ENCODE measurements at regions not wholly inside any gene's neighbourhood (a gene's known extent, or its start where the extent isn't known, plus 50 kb on each side); places are given as distances from the start of the nearest gene placed in this dataset.

DNA sequence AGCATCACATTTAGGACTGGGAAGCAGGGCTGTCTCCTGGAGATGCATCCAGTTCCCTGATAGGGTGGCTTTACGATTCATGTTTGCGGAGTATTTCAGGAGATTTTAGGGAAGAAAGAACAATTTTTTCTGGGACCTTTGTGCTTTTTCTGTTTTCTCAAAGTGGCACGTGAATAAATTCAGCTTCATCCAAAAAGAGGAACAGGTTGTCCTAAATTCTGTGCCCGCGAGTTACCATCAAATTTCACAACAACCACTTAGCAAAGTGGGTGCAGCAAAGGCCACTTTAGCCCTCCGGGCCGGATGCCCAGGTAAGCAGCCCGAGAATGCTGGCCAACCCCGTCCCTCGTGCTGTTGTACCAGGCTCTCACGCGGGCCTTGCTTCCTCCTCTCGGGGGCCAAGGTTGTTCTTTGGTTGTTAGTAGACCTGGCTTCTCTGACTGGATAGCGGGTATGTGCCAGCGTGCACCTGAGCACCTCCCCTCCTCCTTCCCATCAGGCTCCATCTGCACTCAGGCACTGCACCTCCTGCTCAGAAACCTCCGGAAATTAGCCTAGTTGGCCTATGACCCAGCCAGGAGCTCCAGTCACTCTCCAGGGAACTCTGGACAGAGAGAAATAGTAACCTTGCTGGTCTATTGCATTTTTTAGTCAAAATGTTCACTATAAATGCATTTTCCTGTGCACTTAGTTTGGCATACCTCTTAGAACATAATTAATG, 83.0 kb downstream of the CMPK2 start:
- DNase-seq (ENCODE audit: low spot score) = no peak

DNA sequence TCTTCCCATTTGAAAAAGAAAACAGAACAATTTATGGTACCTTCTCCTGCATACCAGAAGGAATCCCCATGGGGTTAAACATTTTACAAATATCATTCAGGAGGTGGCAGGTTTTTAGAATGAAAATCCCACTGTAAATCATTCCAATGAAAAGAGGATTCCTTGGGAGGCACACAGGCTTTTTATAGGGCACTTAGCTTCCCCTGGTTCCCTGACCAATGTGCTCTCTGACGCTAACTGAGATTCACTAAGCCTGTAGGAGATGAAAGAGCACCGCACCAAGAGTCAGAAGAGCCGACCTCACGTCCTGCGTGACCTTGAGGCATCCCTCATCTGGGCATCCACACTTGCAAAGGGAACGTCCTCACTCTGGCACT, 82.5 kb downstream of the CMPK2 start:
- no peak for DNase-seq (ENCODE audit: low spot score)

DNA sequence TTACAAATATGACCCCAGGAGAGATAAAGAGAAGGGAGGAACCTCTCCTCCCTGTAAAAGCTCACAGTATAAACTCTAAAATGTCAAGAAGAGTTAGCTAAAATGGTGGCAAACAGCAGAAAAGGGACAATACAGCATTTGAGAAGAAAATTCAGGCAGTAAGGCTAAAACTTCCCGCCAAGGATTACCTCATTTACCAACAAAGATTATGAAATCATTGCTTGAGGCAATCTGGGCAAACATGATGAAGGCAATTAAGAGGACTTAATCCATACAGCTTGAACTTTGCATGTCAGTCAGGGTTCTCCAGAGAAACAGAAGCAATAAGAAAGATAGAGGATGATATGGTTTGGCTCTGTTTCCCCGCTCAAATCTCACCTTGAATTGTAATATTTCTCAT, 81.4 kb downstream of the CMPK2 start:
- DNase-seq (ENCODE audit: low spot score) = no peak

DNA sequence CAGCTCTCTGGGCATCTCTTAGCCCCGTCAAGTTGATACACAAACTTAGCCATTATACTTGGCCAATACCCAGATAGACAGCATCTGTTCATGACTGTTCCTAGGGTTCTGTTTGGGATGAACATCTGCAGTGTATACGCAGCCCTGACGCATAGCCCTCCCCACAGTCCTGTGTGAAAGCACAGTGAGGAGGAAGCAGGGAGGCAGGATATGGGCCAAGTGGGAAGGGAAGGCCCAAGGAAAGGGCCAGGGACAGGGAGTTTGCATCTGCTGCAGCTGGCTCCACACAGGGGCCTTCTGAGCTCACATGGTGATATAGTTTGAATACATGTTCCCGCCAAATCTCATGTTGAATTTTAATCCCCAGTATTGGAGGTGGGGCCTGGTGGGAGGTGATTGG, 80.2 kb downstream of the CMPK2 start:
- no peak for DNase-seq (ENCODE audit: low spot score)

DNA sequence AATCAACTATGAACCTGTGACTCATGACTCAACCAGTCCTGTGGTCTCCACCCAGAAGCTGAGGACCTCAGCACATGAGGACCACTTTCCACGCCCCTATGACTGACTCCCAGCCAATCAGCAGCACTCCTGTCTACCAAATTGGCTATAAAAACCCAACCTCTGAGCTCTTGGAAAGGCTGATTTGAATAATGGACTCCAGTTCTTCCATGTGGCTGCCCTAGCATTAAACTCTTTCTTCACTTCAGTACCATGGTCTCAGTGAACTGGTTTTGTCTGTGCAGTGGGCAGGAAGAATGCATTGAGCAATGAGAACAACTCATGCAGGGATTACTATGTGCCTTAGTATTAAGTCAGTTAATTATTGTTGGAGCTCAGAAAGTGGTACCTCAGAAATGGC, 78.3 kb downstream of the CMPK2 start:
- no peak for DNase-seq (ENCODE audit: low spot score)

DNA sequence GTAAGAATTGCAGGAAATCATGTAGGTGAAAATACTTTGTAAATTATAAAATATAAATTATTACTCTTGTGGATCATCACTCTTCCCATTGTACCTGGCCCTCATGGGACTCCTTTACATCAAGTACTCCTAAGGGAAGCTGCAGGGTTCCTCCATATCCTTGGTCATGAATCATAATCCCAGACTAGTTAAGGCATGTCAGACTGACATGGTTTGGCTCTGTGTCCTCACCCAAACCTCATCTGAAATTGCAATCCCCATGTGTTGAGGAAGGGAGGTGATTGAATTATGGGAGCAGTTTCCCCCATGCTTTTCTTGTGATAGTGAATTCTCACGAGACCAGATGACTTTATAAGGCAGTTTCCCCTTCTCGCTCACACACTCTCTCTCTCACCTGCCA, 77.1 kb downstream of the CMPK2 start:
- no peak for DNase-seq (ENCODE audit: low spot score)

DNA sequence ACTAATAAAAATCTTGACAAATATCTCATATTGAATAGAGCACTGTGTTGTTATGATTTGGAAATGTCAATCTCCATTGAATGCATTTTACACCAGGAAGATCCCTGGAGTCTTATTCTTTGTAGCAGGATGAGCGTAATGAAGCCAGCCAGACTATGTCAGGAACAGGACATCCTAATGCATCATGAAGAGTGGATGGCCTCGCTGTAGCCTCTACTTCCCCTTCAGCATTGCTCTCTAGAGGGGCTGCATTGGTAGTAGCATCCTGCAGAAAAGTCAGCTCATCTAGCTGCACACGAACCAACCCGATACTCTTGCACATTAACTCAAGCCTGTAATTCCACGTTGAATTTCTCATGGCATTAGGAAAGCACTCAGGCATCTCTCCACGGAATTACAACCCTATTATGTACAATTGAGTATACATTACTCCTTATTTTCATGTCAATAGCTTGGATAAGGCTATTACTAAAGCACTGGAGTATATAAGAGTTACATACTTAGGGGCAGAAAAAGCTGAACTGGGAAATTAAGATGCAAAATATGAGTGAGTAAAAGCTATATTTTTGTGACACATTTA, 76.1 kb downstream of the CMPK2 start:
- DNase-seq (ENCODE audit: low spot score) = no peak

DNA sequence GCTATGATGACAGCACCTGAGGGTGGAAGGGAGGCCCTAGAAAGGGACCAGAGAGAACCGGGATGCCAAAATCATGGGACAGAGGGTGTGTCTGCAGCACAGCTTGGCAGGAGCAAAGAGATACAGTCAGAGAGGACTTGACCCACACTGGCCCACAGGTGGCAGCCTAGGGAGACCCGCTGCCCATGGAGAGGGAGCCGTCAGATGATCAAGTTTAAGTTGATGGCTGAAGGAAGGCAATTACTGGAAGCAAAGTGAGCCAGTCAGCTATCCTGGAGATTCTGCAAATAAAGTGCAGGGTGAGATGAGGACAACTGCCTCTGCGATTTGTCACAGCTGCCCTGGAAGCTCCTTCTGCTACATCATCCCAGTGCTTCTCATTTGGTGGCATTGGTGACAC, 74.0 kb downstream of the CMPK2 start:
- DNase-seq (ENCODE audit: low spot score) = no peak

DNA sequence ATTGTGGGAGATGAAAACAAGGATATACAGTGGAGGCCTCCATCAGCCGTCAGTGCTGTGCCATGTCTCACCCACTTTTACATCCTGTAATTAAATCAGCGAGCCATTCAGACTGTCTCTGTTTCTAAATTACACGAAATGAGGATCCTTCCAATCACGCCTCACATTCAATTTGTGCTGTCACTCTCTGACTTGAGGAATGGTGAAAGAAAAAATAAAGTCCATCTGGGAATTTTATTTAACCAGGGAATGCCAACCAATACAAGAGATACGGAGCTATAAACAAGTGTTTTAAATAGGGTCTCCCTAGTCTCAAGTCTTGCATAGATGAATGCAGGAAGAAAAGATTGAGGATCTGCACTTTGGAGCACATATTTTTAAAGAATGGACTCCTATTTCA, 72.8 kb downstream of the CMPK2 start:
- DNase-seq (ENCODE audit: low spot score) = no peak

DNA sequence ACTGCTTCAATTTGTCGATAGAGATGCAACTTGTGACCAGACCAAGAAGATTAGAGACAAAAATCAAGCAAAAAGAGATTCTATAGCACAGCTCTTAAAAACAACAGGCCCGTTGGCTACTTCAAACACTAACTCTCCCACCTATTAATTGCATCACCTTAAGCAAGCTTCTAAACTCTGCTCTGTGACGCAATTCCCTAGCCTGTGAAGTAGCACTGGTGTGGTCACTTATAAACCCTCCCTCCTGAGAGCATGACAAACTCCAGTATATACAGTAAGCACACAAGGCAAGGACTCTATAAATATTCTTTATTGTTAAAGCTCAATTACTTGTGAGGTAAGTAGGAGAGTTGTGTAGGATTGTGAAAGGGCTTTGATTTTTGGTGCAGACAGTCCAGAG, 72.3 kb downstream of the CMPK2 start:
- DNase-seq (ENCODE audit: low spot score) = no peak

DNA sequence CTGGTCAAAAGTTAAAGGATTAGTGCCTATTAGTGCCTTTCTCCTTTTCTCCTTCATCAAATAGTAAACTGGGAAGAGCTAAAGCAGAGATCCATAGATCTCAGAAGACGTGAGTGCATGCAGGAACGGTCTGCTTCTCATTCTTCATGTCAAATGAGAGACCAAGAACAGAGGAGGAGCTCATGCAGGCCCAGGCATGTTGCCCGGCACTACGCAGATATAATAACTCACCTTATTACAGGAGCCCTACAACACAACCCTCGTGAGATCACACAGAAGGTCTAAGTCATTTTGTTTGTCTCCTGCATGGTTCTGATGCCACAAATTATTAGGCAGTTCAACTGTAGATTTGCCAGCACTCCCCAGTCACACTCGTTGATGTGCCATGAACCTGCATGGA, 71.8 kb downstream of the CMPK2 start:
- DNase-seq (ENCODE audit: low spot score) = no peak

DNA sequence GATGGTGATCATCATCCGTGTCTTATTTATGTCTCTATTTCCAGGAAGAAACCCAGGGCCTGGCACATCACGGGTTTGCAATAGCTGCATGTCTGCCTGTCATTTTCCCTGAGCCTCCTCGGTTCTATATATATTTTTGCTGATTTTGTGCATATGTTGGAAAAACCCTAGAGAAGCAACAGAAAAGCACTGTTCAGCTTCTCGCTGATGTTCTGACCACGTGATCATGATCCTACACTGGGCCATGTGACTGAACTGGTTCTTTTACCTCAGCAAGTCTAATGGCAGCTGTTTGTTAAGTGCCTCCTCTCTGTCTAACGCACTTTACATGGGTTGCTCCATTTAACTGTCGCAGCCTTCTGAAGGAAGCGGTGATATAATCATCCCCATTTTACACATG, 71.3 kb downstream of the CMPK2 start:
- no peak for DNase-seq (ENCODE audit: low spot score)
